ENCODE measurements at regions not wholly inside any gene's neighbourhood (a gene's known extent, or its start where the extent isn't known, plus 50 kb on each side); places are given as distances from the start of the nearest gene placed in this dataset.

DNA sequence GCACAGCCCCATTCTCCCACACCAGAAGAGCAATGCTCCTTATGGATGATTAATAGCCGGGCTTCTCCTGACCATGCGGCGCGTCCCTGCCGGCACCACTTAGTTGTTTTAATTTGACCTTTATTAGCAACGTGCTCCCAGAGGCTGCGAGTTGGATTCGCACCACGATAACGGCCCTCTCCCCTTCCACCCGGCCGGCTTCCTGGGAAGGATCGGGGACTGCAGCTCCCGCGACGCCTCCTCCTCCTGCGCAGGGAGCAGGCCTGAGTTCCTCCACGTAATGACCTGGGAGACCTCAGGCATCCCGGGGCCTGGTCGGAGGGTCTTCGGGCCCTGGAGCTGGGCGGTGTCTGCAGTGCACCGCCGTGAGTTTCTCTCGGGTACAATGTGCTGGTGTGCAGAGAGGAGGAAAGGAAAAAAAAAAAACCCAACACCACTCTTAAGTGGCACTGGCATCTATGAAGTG, 243.3 kb upstream of the TOPAZ1 start:
- TF ChIP-seq, protein P1, sequence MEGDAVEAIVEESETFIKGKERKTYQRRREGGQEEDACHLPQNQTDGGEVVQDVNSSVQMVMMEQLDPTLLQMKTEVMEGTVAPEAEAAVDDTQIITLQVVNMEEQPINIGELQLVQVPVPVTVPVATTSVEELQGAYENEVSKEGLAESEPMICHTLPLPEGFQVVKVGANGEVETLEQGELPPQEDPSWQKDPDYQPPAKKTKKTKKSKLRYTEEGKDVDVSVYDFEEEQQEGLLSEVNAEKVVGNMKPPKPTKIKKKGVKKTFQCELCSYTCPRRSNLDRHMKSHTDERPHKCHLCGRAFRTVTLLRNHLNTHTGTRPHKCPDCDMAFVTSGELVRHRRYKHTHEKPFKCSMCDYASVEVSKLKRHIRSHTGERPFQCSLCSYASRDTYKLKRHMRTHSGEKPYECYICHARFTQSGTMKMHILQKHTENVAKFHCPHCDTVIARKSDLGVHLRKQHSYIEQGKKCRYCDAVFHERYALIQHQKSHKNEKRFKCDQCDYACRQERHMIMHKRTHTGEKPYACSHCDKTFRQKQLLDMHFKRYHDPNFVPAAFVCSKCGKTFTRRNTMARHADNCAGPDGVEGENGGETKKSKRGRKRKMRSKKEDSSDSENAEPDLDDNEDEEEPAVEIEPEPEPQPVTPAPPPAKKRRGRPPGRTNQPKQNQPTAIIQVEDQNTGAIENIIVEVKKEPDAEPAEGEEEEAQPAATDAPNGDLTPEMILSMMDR (conservative IDR thresholded peaks at IDR 0.05), result no peak
- H3K27ac ChIP-seq, result peak overlapping the region; percentile 40; the same call in 1 of the 2 replicates

DNA sequence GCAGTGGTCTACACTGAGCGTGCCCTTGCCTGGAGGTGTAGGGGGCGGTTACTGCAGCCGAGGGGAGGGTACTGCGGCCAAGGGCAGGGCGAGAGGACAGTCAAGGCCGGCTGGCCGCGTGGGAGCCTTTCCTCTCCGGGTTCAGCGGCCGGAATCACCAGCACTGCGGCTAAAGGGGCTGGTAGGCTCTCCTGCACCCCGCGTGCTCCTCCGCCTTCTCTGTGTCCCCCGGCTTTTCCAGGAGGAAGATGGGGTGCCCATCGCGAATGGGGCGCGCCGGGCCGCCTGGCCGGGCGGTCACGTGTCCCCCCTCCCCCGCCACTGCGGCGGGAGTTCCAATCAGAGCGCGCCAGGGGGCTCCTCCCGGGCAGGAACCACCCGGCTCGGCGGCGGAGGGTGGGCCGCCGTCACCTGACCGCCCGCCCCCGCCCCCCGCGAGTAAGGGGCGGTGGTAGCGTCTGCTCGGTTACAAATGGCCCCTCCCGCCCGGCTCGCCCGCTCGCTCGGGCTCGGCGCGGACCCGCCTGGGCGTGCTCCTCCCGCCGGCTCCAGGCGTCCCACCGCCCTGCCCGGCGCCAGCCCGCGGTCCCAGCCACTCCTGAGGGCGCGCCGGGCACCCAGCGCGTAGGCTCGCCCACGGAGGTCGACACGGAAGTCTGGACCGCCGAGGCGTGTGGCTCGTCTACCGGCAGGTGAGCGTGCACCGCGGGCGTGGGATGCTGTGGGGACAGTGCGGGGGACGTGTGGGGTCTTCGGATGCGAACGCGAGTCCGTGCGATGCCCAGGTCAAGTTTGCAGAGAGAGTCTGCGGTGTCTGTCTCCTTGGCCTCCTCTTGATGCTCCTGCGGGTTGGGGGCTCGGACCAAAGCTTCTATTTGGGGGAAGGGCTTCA, 242.6 kb upstream of the TOPAZ1 start:
- TF ChIP-seq, protein P1 (conservative IDR thresholded peaks at IDR 0.05), result no peak
- peak overlapping the region; percentile 40; the same call in 1 of the 2 replicates for H3K27ac ChIP-seq

DNA sequence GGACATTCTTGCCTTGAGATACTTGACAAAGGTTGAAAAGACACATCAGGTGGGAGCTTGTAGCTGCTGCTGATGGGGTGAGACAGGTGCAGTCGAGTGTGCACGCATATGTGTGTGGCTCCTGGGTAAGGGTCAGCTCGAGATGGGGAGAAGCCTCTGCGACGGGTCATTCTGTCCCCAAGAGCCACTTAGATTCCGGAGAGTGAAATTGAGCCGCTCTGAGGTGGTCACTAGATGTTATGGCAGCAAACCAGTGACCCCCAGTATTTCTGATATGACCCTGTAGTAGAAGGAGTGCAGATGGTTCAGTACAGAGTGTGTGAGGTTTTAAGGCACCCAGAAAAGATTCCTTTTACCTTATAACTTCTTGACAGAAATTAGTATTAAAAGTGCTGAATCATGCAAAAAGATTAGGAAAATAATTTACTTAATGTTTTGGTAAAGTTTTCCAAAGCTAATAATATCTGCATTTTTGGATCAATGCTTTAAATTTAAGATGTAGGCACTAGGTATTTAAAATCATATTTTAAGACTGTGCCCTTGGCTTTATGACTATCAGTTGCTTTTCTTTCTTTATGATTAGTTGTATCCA, 241.9 kb upstream of the TOPAZ1 start:
- no peak overlapping the region; the same call in 1 of the 2 replicates for H3K27ac ChIP-seq

DNA sequence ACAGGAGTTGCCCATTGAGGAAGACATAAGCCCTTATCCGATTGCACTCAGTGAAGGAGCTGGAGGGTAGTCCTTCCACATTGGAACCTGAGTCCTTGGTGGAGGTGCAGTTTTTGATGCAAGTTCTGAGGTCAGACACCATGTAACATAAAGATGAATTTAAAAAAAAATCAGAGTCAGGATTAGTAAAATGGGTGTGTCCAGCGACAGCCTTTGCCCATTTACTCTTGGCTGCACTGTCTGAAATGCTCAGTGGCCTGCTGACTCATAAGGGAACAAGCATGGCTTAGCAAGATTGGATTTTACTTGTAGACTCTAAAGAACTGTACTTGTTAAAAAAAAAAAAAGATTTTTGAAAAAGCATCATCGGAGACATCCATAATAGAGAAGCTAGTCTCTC, 241.1 kb upstream of the TOPAZ1 start:
- TF ChIP-seq, protein P1 (conservative IDR thresholded peaks at IDR 0.05), result no peak
- no peak overlapping the region for H3K27ac ChIP-seq

More for the DNA sequence above, 241.9 kb upstream of the TOPAZ1 start:
- TF ChIP-seq, protein P1 (conservative IDR thresholded peaks at IDR 0.05), result no peak

DNA sequence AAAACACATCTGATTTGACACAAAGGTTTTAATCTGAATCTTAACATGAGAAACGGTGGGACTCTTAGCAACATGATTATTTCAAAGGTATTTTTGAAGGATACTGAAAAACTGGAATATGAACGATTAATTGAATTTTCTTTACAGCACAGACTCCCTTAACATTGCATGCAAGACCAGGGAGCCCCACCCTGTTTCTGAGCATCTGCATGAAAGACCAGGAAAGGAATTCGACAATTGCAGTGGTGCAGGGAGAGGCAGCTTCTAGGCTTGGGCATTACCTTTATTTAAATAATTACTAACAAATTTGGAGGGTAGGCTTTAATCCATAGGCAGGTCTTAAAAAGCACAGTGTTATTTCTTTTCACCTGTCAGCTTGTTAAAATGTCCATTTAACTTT, 240.6 kb upstream of the TOPAZ1 start:
- H3K27ac ChIP-seq, result no peak overlapping the region
- TF ChIP-seq, protein P1 (conservative IDR thresholded peaks at IDR 0.05), result no peak

DNA sequence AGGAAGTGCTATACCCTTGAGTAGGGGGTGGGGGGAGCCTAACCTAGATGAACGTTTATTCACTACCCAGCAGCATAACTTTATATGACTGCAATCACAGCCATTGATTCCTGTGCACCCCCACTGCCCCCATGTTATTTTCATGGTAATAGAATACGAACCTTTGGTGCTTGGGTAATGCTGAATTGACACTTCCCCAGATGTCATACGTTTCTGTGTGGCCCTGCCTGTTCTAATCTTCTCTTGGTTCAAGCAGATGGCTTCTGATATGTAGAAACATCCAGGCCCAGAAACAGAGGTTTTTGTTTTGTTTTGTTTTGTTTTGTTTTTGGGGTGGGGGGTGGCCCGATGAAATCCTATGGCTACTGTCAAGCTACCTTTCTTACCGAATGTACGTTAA, 237.9 kb upstream of the TOPAZ1 start:
- TF ChIP-seq, protein P1 (conservative IDR thresholded peaks at IDR 0.05), result no peak
- H3K27ac ChIP-seq, result no peak overlapping the region

DNA sequence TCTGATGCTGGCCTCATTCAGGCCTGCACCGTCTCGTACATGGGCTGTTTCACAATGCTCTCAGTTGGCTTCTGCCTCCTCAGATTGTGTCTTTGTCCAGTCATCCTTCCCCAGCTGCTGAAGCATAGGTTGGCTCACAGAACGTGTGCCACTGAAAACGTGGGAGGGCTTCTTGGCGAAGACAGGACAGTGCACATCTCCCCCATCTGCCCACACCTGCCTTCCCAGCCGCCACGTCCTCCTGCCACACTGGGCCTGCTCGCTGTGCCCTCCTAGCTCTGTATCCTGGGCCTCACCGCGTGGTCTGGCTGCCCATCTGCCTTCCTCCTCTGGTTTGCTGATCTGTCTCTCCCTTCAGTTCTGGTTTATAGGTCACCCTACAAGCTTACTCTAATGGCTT, 230.0 kb upstream of the TOPAZ1 start:
- TF ChIP-seq, protein P1 (conservative IDR thresholded peaks at IDR 0.05), result no peak

More for the DNA sequence above, 230.0 kb upstream of the TOPAZ1 start:
- H3K27ac ChIP-seq, result no peak overlapping the region
